GM12878 (cell line): ENCODE measurements at regions not wholly inside any gene's neighbourhood (a gene's known extent, or its start where the extent isn't known, plus 50 kb on each side); places are given as distances from the start of the nearest gene placed in this dataset.

ENCODE experiments used
- ATAC-seq: fragments of 200-7000 bp; cut with Tn5 transposase; 3 replicates; pipeline ENCODE4 v1.9.1; 2020; ENCODE audit warnings: mild to moderate bottlenecking, moderate library complexity
- BruUV-seq: library from RNA; stranded (reverse); fragments of 400-500 nt; replicated peaks from 2 replicates; lab custom pipeline; 2021; lab: Mats Ljungman, UMichigan
- CTCF ChIA-PET: fragments of 300-600 bp; sonication (Branson Sonifier 250); formaldehyde crosslinking; extraction: SDS; loops from one replicate; lab custom pipeline; 2021; ENCODE audit warnings: inconsistent platforms; lab: Yijun Ruan, JAX
- POLR2A ChIA-PET: fragments of 350-600 bp; formaldehyde crosslinking; extraction: SDS; loops from one replicate; lab custom pipeline; 2021; ENCODE audit warnings: inconsistent platforms; lab: Charles Lee
- RAD21 ChIA-PET: fragments of 300-600 bp; sonication (Branson Sonifier 250); formaldehyde crosslinking; loops from one replicate; lab custom pipeline; 2023; ENCODE audit warnings: antibody characterized with exemption; ENCODE audit not compliant: unreplicated experiment; lab: Charles Lee
- SMC1A ChIA-PET: fragments of 300-600 bp; sonication (Branson Sonifier 250); formaldehyde crosslinking; loops from one replicate; lab custom pipeline; 2023; ENCODE audit not compliant: unreplicated experiment, uncharacterized antibody; lab: Charles Lee
- DNase-seq: peaks from one replicate; pipeline ENCODE4 v3.0.0-alpha.2; 2011; ENCODE audit warnings: low read depth, low spot score
- FAIRE-seq: peaks from 3 replicates; lab custom pipeline; 2011; peaks lifted over from hg19 to GRCh38; lab: Jason Lieb, UNC
- H2AFZ ChIP-seq: 2 replicates; pipeline ENCODE4 v1.6.0; 2011; ENCODE audit warnings: low read depth, low read length, control low read depth; ENCODE audit not compliant: control insufficient read depth
- H3K27ac ChIP-seq: 2 replicates; pipeline ENCODE4 v1.5.1; 2011; ENCODE audit warnings: control low read depth; ENCODE audit not compliant: control insufficient read depth, insufficient read depth
- H3K27me3 ChIP-seq, 2 experiments: replicated peaks in 1 of 2; 2 replicates each; pipeline versions ENCODE4 v1.6.0 to v1.6.1; 2011; ENCODE audit warnings: low read length in 1 of 2; ENCODE audit not compliant: control insufficient read depth in 2 of 2, insufficient read depth in 2 of 2
- H3K36me3 ChIP-seq, 2 experiments: 2 replicates each; pipeline ENCODE4 v1.5.1; 2011; ENCODE audit warnings: low read length in 1 of 2; ENCODE audit not compliant: control insufficient read depth in 2 of 2, insufficient read depth in 2 of 2
- H3K4me1 ChIP-seq: 2 replicates; pipeline ENCODE4 v1.6.1; 2011; ENCODE audit warnings: mild to moderate bottlenecking, low read length, moderate library complexity, mixed read lengths; ENCODE audit not compliant: control insufficient read depth, insufficient read depth
- H3K4me2 ChIP-seq: 2 replicates; pipeline ENCODE4 v1.6.0; 2011; ENCODE audit warnings: control low read depth; ENCODE audit not compliant: control insufficient read depth, insufficient read depth
- H3K4me3 ChIP-seq: fragments of 200-600 bp; sonication (generic); 2 replicates; pipeline ENCODE4 v1.5.1; 2016
- H3K79me2 ChIP-seq: 2 replicates; pipeline ENCODE4 v1.6.0; 2011; ENCODE audit warnings: low read length; ENCODE audit not compliant: control insufficient read depth, insufficient read depth
- H3K9ac ChIP-seq: 2 replicates; pipeline ENCODE4 v1.8.0; 2011; ENCODE audit warnings: low read length, control low read depth, mixed read lengths; ENCODE audit not compliant: control insufficient read depth, insufficient read depth
- H3K9me3 ChIP-seq: replicated peaks from 3 replicates; pipeline ENCODE4 v1.5.1; 2011; ENCODE audit warnings: mild to moderate bottlenecking, low read length; ENCODE audit not compliant: control insufficient read depth, insufficient read depth
- H4K20me1 ChIP-seq: 2 replicates; pipeline ENCODE4 v1.6.0; 2011; ENCODE audit not compliant: control insufficient read depth, insufficient read depth
- CEBPZ ChIP-seq: fragments of 150-350 bp; IDR thresholded peaks from 2 replicates; pipeline ENCODE4 v1.6.1; 2016; ENCODE audit warnings: low read depth, low read length
- EP300 ChIP-seq, 2 experiments: fragments of 150-350 bp in 1 of 2; IDR thresholded peaks; 2 replicates each; pipeline ENCODE4 v1.6.1; 2011 to 2012; ENCODE audit warnings: low read depth in 2 of 2, low read length in 2 of 2, borderline replicate concordance in 1 of 2, improper control_type of control experiment in 1 of 2, inconsistent platforms in 1 of 2; ENCODE audit not compliant: control insufficient read depth in 1 of 2
- IKZF1 ChIP-seq: fragments of 450-650 bp; conservative IDR thresholded peaks from 2 replicates; pipeline ENCODE4 v1.6.1; 2017; ENCODE audit warnings: antibody characterized with exemption, mild to moderate bottlenecking
- IRF4 ChIP-seq: IDR thresholded peaks from 2 replicates; pipeline ENCODE4 v1.6.1; 2011; ENCODE audit warnings: low read depth, low read length
- MTA2 ChIP-seq: fragments of 450-650 bp; IDR thresholded peaks from 2 replicates; pipeline ENCODE4 v1.6.1; 2016; ENCODE audit warnings: low read depth, mild to moderate bottlenecking, moderate library complexity
- RUNX3 ChIP-seq: IDR thresholded peaks from 2 replicates; pipeline ENCODE4 v1.6.1; 2012; ENCODE audit warnings: low read length, inconsistent platforms
- SUZ12 ChIP-seq: fragments of 200-600 bp; sonication (generic); IDR thresholded peaks from one replicate; pipeline ENCODE4 v1.6.1; 2018; ENCODE audit warnings: antibody characterized with exemption, mild to moderate bottlenecking; ENCODE audit not compliant: unreplicated experiment
- TAF1 ChIP-seq: IDR thresholded peaks from 2 replicates; pipeline ENCODE4 v1.6.1; 2011; ENCODE audit warnings: mild to moderate bottlenecking, low read depth, low read length, borderline replicate concordance
- ZBTB33 ChIP-seq: fragments of 450-650 bp; IDR thresholded peaks from 2 replicates; pipeline ENCODE4 v1.6.1; 2017; ENCODE audit warnings: mild to moderate bottlenecking
- ZNF217 ChIP-seq: fragments of 450-650 bp; IDR thresholded peaks from 2 replicates; pipeline ENCODE4 v1.6.1; 2017; ENCODE audit warnings: antibody characterized with exemption, mild to moderate bottlenecking
- ZNF687 ChIP-seq: fragments of 450-650 bp; IDR thresholded peaks from 2 replicates; pipeline ENCODE4 v1.6.1; 2017; ENCODE audit warnings: mild to moderate bottlenecking, moderate library complexity
- ZSCAN29 ChIP-seq: fragments of 450-650 bp; IDR thresholded peaks from 2 replicates; pipeline ENCODE4 v1.6.1; 2017; ENCODE audit warnings: mild to moderate bottlenecking, moderate library complexity
- ZZZ3 ChIP-seq: IDR thresholded peaks from 2 replicates; pipeline ENCODE4 v1.6.1; 2011; ENCODE audit warnings: low read depth; ENCODE audit not compliant: control insufficient read depth, insufficient read length
- WGBS: methylation state at CpG from one replicate; pipeline ENCODE4 v1.1.6; 2016; ENCODE audit warnings: low lambda C conversion rate; ENCODE audit not compliant: insufficient replicate concordance, insufficient coverage; ENCODE audit errors: missing lambda C conversion rate; 5-methylcytosine and 5-hydroxymethylcytosine counted together
- in situ Hi-C: fragments of 300-500 bp; cut with MboI; formaldehyde crosslinking; loops from 9 replicates; pipeline ENCODE4 v1.14.3; 2018; ENCODE audit warnings: mixed read lengths
- intact Hi-C: fragments of 100-400 bp; cut with micrococcal nuclease; formaldehyde crosslinking; loops from one replicate; pipeline ENCODE4 v1.14.2; 2022; ENCODE audit not compliant: unreplicated experiment

- TF ChIP-seq ZNF687 = no peak
- TF ChIP-seq, all 136 proteins: peak for 0
Measured at GRCh38 chr21:20108976-20109540, 889.2 kb upstream of the NCAM2 start (continued).

GRCh38 chr21:20110368-20110767, 887.8 kb upstream of the NCAM2 start:
- CTCF ChIA-PET = interaction anchor here (0.7 kb wide), 1 partner anchor 24 kb away, joined by 3 read pairs; no protein-coding TSS in a partner anchor
- SMC1A ChIA-PET = no interaction called here
- WGBS = 39% methylated on average over 2 of the region's 2 CpGs
- no peak overlapping the region for H3K9ac ChIP-seq
- BruUV-seq = no TSS peak
- no peak overlapping the region for H2AFZ ChIP-seq
- H3K9me3 ChIP-seq = no peaks in the 10 kb centered on the region
- TF ChIP-seq ZSCAN29 (no peak), RUNX3 (no peak), CEBPZ (no peak), ZBTB33 (no peak), TAF1 (no peak), EP300 (IDR thresholded peaks at IDR 0.05; ENCODE audit: borderline replicate concordance in 1 of 2, control insufficient read depth in 1 of 2, low read depth in 2 of 2, low read length in 2 of 2) (no peak), ZZZ3 (no peak), MTA2 (no peak), IRF4 (no peak), IKZF1 (no peak), SUZ12 (no peak), ZNF217 (no peak)
- H3K79me2 ChIP-seq = no peaks in the 10 kb centered on the region
- RAD21 ChIA-PET = no interaction called here
- ATAC-seq (no peak), FAIRE-seq (no peak), DNase-seq (no peak)
- no peak overlapping the region for H3K4me3 ChIP-seq
- no peaks in the 10 kb centered on the region for H3K4me1 ChIP-seq
- intact Hi-C loops = no loop called here
- no peak overlapping the region for H3K4me2 ChIP-seq
- no peaks in the 10 kb centered on the region for H4K20me1 ChIP-seq
- H3K36me3 ChIP-seq = no peaks in the 10 kb centered on the region
- H3K27me3 ChIP-seq = no peaks in the 10 kb centered on the region
- POLR2A ChIA-PET = interaction anchor here (0.7 kb wide), 1 partner anchor 755 kb away, joined by 7 read pairs; no protein-coding TSS in a partner anchor
- H3K27ac ChIP-seq = no peak overlapping the region
- in situ Hi-C loops = no loop called here
